Lower leg skin (tissue), 3 donors: ENCODE measurements at regions not wholly inside any gene's neighbourhood (a gene's known extent, or its start where the extent isn't known, plus 50 kb on each side); places are given as distances from the start of the nearest gene placed in this dataset.
"Not testable (repeated sequence)": the region's sequence is repeated elsewhere in the genome, so short reads cannot be mapped to it uniquely, and the experiment has no call there.

Experiments
- POLR2A ChIP-seq, 2 donors: fragments of 450-650 bp; IDR thresholded peaks; one replicate each; pipeline ENCODE4 v1.6.1; 2016 to 2017; ENCODE audit warnings: antibody characterized with exemption in 2 of 2, mild to moderate bottlenecking in 1 of 2, moderate library complexity in 1 of 2
- TF ChIP-seq, protein P1 (sequence below), 3 donors: fragments of 450-650 bp; IDR thresholded peaks; one replicate each; pipeline ENCODE4 v1.5.1; 2016; ENCODE audit warnings: antibody characterized with exemption in 3 of 3, mild to moderate bottlenecking in 3 of 3, moderate library complexity in 2 of 3

DNA sequence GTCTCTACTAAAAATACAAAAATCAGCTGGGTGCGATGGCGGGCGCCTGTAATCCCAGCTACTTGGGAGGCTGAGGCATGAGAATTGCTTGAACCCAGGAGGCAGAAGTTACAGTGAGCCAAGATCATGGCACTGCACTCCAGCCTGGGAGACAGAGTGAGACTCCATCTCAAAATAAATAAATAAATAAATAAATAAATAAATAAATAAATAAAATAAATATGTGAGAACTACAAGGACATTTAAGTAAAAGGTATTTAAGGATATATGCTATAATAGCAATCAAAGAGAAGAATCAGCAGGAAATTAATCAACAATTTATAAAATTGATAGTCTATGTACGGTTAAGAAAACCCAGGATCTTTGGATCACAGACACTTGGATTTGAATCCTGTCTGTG is 154.0 kb upstream of the MPDZ start:
- TF ChIP-seq, protein P1, sequence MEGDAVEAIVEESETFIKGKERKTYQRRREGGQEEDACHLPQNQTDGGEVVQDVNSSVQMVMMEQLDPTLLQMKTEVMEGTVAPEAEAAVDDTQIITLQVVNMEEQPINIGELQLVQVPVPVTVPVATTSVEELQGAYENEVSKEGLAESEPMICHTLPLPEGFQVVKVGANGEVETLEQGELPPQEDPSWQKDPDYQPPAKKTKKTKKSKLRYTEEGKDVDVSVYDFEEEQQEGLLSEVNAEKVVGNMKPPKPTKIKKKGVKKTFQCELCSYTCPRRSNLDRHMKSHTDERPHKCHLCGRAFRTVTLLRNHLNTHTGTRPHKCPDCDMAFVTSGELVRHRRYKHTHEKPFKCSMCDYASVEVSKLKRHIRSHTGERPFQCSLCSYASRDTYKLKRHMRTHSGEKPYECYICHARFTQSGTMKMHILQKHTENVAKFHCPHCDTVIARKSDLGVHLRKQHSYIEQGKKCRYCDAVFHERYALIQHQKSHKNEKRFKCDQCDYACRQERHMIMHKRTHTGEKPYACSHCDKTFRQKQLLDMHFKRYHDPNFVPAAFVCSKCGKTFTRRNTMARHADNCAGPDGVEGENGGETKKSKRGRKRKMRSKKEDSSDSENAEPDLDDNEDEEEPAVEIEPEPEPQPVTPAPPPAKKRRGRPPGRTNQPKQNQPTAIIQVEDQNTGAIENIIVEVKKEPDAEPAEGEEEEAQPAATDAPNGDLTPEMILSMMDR (IDR thresholded peaks at IDR 0.05): not testable (repeated sequence)
- TF ChIP-seq POLR2A (IDR thresholded peaks at IDR 0.05): not testable (repeated sequence)
